Middle frontal gyrus (tissue), 1 donor: ENCODE measurements at regions not wholly inside any gene's neighbourhood (a gene's known extent, or its start where the extent isn't known, plus 50 kb on each side); places are given as distances from the start of the nearest gene placed in this dataset.

ENCODE experiments used
- DNase-seq: peaks from one replicate; pipeline ENCODE4 v3.0.0-alpha.2; 2015; ENCODE audit warnings: low spot score; ENCODE audit errors: extremely low spot score

DNA sequence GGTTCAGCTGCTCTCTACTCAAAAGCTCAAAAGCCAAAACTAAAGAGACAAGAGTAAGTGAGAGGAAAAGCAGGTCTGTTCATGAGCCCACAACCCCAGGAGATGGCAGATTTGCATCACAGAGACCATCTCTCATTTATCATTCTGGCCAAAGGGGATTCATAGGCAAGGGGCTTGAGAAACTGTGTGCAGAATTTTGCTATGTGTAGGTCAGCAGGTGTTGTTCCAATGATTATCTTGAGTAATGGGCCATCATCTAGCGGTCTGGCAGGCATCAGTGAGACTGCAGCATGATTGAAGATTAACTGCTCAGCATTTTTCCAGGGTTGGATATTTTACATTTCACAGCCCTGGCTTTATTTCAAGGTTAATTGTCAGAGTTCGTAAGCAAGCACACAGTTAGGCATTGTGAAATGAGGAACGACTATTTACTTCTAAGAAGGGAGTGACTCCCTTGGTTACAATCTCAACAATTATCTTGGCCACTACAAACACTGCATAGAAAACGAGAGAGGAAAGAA is 1204.6 kb upstream of the TMPRSS15 start:
- no peak for DNase-seq

DNA sequence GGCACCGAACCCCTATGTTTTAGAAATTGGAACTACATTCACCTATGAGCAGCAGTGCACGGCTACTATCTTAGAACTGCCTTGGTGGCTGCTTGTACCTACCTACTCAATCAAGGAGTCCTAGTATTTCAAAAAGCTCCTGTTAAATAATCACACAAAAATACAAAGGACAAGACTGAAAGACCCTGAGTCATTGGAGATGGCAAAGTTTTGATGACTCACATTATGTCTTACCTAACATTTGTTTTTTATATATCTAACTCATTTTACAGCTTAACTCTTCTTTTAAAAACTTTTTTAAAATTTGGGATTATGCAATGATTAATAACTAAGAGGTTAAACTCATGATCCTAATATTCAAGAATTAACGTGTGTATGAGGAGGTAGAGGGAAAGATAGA is 1206.0 kb upstream of the TMPRSS15 start:
- DNase-seq: no peak

DNA sequence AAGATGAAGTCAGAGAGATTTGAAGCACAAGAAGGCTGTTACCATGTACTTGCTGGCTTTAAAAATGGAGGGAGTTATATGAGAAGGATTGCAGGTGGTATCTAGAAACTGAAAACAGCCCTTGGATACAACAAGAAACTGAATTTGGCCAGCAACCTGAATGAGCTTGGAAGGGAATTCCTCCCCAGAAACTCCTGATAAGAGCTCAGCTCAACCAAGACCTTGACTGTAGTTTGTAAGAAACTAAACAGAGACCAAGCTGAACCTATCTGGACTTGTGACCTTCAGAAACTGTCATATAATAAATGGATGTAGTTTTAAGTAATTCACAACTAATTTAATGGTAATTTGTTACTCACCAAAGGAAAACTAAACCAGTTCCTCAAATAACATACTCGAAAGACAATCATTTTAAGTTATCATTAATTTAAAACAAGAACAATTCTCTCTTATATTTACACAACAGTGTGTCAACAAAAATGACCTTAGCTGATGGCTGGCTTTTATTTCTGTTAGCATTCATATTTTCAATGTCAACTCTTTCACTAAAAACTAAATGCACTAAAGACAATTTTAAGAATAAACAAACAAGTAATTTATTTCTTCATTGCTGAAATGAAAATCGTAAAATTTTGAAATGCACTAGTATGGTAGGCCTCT is 1218.4 kb upstream of the TMPRSS15 start:
- DNase-seq: no peak

DNA sequence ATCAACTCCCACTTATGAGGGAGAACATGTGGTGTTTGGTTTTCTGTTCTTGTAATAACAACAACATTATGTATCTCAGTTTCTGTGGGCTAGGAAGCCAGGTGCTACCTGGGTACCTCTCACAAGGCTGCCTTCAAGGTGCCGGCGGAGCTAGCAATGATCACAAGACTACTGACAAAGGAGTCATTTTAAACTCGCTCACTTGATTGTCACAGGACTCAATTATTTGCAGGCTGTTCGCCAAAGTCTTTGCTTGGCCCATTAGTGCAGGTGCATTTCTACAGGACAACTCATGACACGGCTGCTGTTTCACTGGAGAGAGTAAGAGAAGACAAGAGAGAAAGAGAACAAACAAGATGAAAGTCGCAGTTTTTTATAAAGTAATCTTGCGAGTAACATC is 1237.4 kb upstream of the TMPRSS15 start:
- no peak for DNase-seq

DNA sequence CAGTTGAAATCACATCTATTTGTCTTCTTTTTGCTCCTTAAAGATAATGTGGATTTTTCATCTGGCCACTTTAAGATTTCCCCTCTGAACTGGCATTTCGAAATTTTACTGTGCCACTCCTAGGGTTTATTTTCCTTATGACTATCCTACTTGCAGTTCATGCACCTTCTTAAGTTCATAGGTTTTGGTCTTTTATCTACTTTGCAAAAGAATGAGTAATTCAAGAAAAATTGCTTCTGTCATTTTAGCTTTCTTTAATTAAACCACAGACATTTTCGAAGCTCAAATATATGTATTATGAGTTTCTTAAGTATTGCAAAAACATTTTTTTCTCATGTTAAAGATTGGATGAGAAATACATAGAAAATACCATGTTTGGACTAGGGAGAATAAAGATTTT is 1244.8 kb upstream of the TMPRSS15 start:
- no peak for DNase-seq

DNA sequence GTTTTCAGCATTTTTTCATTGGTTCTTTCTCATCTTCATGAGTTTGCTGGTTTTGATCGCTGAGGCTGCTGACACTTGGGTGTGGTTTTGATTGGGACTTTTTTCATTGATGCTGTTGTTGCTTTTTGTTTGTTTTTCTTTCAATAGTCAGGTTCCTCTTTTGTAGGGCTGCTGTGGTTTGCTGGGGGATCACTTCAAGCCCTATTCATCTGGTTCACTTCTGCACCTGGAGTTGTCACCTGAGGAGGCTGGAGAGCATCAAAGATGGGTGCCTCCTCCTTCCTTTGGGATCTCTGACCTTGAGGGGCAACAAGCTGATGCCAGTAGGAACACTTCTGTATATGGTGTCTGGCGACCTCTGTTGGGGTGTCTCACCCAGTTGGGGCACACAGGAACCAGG is 1279.9 kb upstream of the TMPRSS15 start:
- no peak for DNase-seq

DNA sequence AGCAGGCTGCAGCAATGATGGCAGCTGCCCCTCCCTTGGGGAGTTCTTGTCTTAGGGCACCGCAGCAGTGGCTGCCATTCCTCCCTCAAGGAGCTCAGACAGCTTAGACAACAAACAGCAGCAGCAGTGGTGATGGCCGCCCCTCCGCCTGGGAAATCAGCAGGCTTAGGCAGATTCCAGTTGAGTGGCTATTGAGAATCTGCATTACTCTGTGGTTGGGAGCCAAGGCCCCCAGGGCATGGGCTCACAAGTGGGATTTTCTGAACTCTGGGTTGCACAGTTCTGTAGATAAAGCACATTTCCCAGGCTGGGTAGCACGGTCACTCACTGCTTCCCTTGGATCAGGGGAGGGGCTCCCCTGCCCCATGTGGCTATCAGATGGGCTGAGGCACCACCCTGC is 1280.7 kb upstream of the TMPRSS15 start:
- DNase-seq: no peak

DNA sequence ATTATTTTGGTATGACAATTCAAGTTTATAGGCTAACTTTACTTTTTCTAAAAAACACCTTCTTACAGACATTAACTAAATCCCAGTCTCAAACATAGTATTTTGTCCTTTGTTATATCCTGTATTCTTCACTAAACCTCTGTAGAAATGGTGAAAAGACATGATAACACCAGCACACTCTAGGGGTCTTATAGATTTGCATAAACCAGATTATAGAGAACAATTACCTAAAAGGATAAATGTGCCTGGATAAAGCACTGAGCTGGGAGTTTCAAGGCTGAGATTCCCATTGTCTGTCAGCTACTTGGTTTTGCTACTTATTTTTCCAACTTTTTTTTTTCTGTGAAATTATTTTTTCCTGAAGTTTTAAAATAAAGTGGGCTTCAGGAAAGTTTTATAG is 1288.6 kb upstream of the TMPRSS15 start:
- DNase-seq: no peak

DNA sequence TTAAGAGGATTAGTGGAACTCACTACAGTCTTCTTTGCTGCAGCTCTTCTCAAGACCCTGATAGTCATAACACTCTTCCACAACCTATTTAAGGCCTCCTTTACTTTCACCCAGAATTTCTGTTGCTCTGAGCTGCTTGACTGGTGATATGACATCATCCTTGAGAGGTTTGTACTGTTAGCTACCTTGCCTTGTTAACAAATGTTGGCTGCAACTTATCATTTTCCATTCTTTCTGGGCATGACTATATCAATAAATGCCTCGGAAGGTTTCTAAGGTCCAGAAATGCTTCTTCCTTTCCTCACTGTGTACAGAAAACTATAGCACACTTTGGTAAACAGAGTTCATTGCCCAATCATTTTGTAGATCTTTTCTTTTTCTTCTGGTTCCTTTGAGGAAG is 1292.2 kb upstream of the TMPRSS15 start:
- DNase-seq: no peak

DNA sequence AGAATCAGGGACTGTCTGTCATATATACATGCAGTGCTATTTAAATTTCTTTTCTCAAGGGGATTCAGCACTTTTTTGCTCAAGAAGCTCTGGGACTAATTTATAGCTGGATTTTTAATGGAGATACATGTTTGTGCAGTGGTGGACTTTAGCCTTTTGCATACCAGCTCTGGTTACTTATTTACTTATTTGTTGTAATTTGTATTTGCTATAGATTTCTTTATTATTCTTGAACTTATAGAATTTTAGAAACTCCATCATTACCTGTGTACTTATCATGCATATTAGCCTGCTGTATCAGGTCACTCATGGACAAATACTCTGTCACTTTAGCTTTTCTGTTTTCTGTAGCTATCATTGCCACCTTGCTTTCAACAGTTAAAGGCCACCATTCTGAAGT is 1296.9 kb upstream of the TMPRSS15 start:
- DNase-seq: no peak

DNA sequence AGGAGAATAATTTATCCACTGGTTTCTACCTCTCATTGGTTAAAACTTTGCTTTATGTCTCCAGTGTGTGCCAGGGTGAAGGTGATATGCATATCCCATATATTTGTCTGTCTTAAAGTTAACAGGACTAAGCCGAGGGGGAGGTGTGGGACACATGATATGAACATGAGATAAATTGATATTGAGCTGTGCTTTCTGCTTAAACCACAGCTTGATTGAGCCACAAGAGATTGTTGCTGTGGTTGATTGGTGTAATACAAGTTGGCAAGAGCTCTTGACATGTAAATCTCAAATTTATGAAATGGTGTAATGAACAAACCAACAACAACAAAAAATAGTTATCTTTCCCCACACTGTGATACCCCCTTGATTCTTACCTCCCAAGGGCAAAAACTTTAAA is 1295.5 kb upstream of the NCAM2 start:
- no peak for DNase-seq

DNA sequence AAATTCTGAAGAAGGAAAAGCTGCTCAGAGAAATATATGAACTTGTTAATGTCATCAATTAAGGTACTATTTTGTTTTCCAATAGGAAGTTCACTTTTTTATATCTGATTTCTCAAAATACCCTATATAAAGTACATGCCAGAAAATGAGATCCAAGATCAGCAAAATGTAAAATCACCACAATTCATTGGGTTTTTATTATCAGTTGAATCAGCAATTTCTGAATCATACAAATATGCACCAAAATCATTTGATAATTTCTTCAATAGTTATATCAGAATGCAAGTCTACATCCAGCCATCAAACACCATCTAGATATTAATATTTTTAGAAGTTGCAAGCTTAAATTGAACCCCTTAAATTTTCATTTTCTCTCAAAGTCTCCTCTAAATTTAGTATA is 1293.4 kb upstream of the NCAM2 start:
- DNase-seq: no peak

DNA sequence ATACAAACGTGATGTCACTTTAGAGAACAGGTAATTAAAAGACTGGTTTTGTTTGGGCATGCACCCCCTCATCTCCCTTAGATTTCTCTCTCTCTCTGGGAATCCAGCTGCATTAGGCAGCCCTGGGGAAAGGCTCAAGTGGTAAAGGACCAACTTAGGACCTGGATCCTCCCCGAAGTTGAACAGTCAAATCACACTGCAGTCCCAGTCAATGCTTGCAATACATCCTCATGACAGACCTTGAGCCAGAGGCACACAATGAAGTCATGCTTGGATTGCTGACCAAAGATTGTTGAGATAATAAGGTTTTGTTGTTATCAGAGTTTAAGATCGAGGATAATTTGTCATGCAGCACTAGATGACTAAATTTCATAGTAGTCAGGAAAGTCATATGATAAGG is 1285.8 kb upstream of the NCAM2 start:
- DNase-seq: no peak

DNA sequence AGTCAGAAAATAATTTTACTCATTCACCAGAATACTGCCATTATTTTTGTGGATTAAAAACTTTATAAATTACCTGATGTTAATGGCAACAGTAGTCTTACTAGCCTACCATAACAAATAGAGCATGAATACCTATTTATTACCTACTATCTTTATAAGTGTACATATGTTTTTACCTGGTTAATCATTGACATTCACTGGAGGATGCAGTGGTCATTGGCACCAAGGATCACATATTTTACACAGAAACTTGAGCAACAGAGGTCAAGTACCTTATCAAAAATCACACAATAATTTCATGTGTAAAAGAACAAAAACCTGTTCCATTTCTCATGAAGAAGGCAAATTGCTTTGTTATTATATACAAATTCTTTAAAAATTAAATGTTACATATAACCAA is 1284.9 kb upstream of the NCAM2 start:
- DNase-seq: no peak

DNA sequence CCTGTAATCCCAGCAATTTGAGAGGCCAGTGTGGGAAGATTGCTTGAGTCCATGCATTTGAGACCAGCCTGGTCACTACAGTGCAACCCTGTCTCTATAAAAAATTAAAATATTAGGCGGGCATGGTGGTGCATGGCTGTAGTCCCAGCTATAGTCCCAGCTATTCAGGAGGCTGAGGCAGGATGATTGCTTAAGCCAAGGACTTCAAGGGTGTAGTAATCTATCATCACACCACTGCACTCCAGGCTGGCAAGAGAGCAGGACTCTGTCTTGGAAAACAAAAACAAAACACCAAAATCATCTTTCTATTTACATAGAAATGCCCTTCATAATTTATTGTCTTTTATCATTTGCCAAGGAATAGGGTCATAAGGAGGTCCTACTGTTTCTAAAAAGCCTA is 1274.1 kb upstream of the NCAM2 start:
- DNase-seq: no peak

DNA sequence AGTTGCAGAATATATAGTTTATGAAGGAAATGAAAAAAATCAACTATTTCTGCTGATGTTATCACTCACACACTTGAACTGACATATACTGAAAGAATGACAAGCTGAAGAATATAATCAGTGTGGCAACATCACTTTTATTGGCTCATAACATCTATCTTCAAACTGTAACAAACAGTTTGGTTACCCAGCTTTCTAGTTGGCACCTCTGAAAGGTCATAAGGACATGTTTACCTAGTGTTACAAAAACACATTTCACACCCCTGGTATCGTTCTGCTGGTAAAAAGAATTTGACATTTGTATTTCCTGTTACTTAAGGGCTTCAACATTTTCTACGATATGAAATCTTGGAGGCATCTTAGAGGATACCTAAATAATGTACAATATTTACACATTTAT is 1267.0 kb upstream of the NCAM2 start:
- no peak for DNase-seq

DNA sequence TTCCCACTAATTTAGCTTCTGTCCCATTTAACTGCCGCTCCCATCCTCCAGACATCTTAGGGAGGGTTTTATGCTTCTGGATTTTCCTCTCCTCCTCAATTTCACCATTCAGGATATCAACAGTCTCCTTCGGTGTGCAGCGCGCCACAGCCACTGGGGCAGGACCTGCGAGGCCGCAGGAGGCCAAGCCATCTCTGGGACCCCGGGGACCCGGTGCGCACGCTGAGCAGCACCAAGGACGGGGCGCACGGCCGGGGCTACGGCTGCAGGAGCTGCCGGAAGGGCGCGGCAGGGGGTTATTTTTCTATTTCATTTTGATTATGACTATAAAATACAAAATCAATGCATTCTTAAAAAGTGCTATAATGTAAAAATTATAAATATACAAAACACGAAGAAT is 1238.4 kb upstream of the NCAM2 start:
- DNase-seq: no peak

DNA sequence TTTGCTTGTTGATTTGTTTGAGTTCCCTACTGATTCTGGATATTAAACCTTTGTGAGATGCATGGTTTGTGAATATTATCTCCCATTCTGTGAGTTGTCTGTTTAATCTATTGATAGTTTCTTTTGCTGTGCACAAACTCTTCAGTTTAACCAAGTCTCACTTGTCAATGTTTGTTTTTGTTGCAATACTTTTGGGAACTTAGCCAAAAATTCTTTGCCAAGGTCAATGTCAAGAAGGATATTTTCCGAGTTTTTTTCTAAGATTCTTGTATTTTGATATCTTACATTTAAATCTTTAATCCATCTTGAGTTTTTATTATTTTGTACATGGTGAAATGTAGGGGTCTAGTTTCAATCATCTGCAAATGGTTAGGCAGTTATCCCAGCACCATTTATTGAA is 1230.7 kb upstream of the NCAM2 start:
- no peak for DNase-seq

DNA sequence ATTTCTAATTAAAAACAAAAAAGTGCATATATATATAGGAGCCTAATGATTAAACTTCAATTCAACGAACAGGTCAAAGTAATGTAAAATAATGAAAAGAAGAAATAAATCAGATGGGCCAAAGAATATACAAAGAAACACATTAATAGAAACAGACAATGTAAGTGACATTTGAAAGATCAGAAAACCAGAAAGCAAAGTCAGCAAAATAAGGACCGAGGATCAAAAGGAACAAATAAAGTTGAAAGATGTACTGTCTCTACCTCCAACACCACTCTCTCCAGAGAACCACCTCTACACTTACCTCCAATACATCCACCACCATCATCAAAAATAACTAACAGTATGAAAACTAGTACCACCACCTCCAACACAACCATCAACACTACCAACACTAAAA is 1226.3 kb upstream of the NCAM2 start:
- DNase-seq: no peak

DNA sequence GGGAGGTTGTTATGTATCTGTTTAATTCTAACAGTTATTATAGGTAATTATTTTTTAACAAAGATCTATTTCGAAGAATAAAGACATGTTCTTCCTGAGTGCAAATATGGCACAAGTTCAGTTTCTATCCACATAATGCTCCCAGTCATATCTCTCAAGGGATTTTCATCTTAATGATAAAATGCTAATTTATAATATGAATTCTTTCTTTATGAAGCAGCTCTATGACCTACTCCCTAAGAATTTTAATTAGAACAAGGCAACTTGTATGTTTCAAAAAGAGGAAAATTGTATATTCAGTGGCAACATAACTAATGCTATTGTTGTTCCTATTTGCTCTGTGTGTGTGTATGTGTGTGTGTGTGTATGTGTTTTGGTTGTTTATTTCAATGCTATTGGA is 1222.1 kb upstream of the NCAM2 start:
- DNase-seq: no peak

DNA sequence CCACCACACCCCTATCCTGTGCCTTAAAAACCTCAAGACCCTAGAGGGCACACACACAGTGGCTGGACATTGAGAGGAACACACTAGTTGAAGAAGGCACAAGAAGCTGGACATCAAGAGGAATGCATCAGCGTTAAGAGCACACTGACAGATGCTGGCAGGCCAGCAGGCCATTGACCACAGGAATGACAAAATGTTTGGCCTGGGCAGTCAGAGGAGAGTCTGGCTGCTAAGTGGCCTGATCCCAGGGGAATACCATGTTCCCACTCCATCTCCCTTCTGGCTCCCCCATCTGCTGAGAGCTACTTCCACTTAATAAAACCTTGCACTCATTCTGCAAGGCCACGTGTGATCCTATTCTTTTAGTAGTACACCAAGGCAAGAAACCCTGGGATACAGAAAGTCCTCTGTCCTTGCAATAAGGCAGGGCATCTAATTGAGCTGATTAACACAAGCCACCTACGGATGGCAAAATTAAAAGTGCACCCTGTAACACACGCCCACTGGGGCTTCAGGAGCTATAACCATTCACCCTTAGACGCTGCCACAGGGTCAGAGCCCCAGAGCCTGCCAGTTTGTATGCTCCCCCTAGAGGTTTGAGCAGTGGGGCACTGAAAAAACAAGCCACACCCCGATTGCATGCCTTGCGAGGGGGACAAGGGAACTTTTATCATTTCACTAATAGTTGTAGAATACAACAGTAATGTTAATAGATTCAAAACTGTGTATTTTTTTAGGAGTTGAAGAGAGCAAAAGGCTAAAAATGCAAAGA is 1216.1 kb upstream of the NCAM2 start:
- no peak for DNase-seq

DNA sequence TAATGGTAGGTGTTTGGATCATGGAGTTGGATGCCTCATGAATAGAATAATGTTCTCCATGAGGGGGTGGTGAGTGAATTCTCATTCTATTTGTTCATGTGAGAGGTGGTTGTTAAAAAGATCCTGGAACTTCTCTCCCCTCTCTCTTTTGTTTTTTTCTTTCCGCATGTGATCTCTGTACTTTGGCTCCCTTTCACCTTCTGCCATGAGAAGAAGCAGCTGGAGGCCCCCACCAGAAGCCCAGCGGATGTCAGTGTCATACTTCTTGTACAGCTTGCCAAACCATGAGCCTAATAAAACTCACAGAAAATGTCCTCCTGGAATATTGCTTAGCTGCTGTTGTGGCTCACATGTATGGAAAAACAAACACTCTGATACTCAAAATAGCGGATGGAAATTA is 1212.3 kb upstream of the NCAM2 start:
- no peak for DNase-seq

DNA sequence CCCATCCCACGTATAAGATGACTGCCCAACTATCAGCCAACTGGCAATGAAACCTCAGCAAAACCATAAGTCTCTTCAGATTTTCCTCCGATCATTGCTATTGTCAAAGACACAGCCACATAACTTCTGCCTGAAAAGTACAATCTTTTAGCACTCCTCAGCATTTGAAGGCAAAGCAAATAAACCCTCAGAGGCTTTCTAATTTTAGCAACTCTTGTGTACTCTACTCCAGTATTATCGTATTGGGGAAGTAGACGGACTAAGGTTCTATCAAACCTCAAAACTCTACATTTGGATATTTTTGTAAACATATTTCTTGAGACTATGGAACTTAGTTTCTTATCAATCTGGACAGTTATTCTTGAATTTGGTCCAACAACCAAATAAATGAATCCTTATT is 1206.2 kb upstream of the NCAM2 start:
- DNase-seq: no peak
